ENCODE measurements at regions not wholly inside any gene's neighbourhood (a gene's known extent, or its start where the extent isn't known, plus 50 kb on each side); places are given as distances from the start of the nearest gene placed in this dataset.
"Not testable (repeated sequence)": the region's sequence is repeated elsewhere in the genome, so short reads cannot be mapped to it uniquely, and the experiment has no call there.

DNA sequence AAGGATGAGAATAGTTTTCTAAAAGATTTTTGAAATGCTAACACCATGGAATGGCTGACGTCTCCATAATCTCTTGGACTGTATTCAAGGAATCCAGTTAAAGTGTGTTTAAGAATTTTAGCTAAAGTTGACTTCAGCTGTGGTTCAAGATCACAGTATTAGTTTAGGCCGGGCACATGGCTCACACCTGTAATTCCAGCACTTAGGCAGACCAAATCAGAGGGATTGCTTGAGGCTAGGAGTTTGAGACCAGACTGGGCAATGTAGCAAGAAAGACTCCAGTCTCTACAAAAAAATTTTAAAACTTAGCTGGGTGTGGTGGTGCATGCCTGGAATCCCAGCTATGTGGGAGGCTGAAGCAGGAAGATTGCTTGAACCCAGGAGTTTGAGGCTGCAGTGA lies 68.2 kb downstream of the RFPL4B start:
- Histone ChIP-seq H3K36me3 (no peaks in the 10 kb centered on the region), H3K9me3 (no peaks in the 10 kb centered on the region), H3K27me3 (no peaks in the 10 kb centered on the region), H3K27ac (no peak overlapping the region), H3K4me1 (no peaks in the 10 kb centered on the region), H3K4me3 (no peak overlapping the region)
- WGBS, 2 donors = 55 to 57% methylated on average over 2 of the region's 2 CpGs
- ATAC-seq (ENCODE audit: low FRiP score in 2 of 2) (no peak), DNase-seq (no peak)
- no peak for TF ChIP-seq POLR2AphosphoS5 (IDR thresholded peaks at IDR 0.05)
- no peak for TF ChIP-seq EP300 (IDR thresholded peaks at IDR 0.05)
- no peak for TF ChIP-seq POLR2A (IDR thresholded peaks at IDR 0.05)
- TF ChIP-seq, protein P1, sequence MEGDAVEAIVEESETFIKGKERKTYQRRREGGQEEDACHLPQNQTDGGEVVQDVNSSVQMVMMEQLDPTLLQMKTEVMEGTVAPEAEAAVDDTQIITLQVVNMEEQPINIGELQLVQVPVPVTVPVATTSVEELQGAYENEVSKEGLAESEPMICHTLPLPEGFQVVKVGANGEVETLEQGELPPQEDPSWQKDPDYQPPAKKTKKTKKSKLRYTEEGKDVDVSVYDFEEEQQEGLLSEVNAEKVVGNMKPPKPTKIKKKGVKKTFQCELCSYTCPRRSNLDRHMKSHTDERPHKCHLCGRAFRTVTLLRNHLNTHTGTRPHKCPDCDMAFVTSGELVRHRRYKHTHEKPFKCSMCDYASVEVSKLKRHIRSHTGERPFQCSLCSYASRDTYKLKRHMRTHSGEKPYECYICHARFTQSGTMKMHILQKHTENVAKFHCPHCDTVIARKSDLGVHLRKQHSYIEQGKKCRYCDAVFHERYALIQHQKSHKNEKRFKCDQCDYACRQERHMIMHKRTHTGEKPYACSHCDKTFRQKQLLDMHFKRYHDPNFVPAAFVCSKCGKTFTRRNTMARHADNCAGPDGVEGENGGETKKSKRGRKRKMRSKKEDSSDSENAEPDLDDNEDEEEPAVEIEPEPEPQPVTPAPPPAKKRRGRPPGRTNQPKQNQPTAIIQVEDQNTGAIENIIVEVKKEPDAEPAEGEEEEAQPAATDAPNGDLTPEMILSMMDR (IDR thresholded peaks at IDR 0.05) = no peak

DNA sequence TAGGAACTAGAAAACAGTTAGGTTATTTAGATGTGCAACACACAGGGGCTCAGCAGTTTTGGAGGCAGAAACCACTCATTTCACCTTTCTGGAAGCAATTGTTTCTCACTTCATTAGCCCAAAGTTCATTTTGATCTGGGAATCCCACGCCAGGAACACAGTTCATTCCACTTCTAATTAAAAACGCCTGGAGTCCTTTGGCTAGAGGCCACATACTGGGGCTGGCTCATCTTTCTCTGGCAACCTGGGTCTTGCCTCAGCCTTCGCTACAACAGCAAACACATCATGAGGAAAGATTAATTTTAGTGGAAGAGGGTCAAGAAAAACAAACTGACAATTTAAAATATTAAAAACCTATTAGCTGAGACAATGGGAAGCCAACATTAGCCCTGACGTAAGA lies 69.7 kb downstream of the RFPL4B start:
- TF ChIP-seq POLR2AphosphoS5 (IDR thresholded peaks at IDR 0.05) (no peak), EP300 (IDR thresholded peaks at IDR 0.05) (no peak), POLR2A (IDR thresholded peaks at IDR 0.05) (no peak)
- TF ChIP-seq, protein P1 (IDR thresholded peaks at IDR 0.05) = no peak
- Histone ChIP-seq H3K4me1 (no peaks in the 10 kb centered on the region), H3K9me3 (no peaks in the 10 kb centered on the region), H3K36me3 (no peaks in the 10 kb centered on the region), H3K27me3 (no peaks in the 10 kb centered on the region), H3K27ac (no peak overlapping the region), H3K4me3 (no peak overlapping the region)
- 74 to 75% methylated on average over 4 of the region's 4 CpGs for whole genome bisulfite sequencing, 2 donors
- DNase-seq = no peak
- ATAC-seq (ENCODE audit: low FRiP score in 2 of 2) = no peak

DNA sequence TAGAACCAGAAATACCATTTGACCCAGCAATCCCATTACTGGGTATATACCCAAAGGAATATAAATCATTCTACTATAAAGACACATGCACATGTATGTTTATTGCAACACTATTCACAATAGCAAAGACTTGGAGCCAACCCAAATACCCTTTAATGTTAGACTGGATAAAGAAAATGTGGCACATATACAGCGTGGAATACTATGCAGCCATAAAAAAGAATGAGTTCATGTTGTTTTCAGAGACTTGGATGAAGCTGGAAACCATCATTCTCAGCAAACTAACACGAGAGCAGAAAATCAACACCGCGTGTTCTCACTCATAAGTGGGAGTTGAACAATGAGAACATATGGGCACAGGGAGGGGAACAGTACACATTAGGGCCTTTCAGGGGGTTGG lies 79.9 kb downstream of the RFPL4B start:
- H3K9me3 ChIP-seq; DNase-seq; H3K4me3 ChIP-seq; H3K27ac ChIP-seq; ATAC-seq (ENCODE audit: low FRiP score in 2 of 2); H3K27me3 ChIP-seq; H3K4me1 ChIP-seq; H3K36me3 ChIP-seq: not testable (repeated sequence)
- 90 to 96% methylated on average over 4 of the region's 4 CpGs for WGBS, 2 donors

DNA sequence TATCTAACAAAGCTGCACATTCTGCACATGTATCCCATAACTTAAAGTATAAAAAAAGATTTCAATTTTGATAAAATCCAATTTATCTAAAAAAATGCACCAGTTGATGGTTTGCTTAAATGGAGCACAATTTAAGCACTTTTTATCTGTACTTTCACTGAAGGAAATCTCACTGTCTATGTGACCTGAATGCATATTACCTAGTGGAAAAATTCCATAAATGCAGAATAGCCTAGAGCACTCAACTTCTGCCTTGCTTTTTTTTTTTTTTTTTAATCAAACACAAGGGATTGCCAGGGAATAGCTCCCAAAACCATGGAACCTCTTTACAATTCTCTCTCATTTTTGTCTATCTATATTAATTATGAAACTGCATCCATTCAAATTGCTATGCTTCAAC lies 80.4 kb downstream of the RFPL4B start:
- Histone ChIP-seq H3K4me1 (no peaks in the 10 kb centered on the region), H3K4me3 (no peak overlapping the region), H3K9me3 (no peaks in the 10 kb centered on the region), H3K36me3 (no peaks in the 10 kb centered on the region), H3K27ac (no peak overlapping the region), H3K27me3 (no peaks in the 10 kb centered on the region)
- TF ChIP-seq POLR2AphosphoS5 (IDR thresholded peaks at IDR 0.05) (no peak), POLR2A (IDR thresholded peaks at IDR 0.05) (no peak), EP300 (IDR thresholded peaks at IDR 0.05) (no peak)
- TF ChIP-seq, protein P1 (IDR thresholded peaks at IDR 0.05) = no peak
- DNase-seq = no peak
- ATAC-seq (ENCODE audit: low FRiP score in 2 of 2) = no peak

DNA sequence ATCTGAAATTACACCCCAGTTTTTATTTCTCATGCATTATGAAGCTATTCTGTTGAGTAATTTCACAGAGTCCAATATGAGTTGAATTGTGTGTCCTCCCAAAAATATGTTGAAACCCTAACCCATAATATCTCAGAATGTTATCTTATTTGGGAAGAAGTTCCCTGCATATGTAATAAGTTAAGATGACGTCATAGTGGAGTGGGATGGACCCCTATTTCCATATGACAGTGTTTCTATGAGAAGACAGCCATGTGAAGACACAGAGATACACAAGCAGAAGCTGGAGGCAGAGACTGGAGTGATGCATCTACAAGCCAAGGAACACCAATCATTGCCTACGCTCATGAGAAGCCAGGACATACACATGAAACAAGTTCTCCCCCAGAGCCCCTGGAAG lies 81.3 kb downstream of the RFPL4B start:
- H3K36me3 ChIP-seq = no peaks in the 10 kb centered on the region
- TF ChIP-seq POLR2AphosphoS5 (IDR thresholded peaks at IDR 0.05) = no peak
- 75 to 78% methylated on average over 2 of the region's 2 CpGs for WGBS, 2 donors
- H3K4me3 ChIP-seq = no peak overlapping the region
- H3K4me1 ChIP-seq = no peaks in the 10 kb centered on the region
- no peaks in the 10 kb centered on the region for H3K9me3 ChIP-seq
- DNase-seq (no peak), ATAC-seq (ENCODE audit: low FRiP score in 2 of 2) (no peak)
- H3K27ac ChIP-seq = no peak overlapping the region
- no peaks in the 10 kb centered on the region for H3K27me3 ChIP-seq

DNA sequence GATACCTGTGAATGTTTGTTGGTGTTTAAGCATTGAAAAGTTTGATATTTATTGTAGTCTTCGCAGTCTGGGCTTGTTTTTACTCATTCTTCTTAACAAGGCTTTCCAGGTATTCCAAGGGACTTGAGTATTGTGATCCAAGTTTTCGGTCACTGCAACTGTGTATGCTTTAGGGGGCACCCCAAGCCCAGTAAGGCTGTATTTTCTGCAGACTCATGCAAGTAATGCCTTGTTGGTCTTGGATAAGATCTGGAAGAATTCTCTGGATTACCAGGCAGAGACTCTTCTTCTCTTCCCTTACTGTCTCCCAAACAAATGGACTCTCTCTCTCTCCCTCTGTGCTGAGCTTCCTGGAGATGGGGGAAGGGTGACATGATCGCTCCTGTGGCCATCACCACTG lies 82.1 kb downstream of the RFPL4B start:
- 71 to 75% methylated on average over 3 of the region's 3 CpGs for WGBS, 2 donors
- H3K36me3 ChIP-seq = no peaks in the 10 kb centered on the region
- H3K27ac ChIP-seq = no peak overlapping the region

More for the DNA sequence above, 82.1 kb downstream of the RFPL4B start:
- ATAC-seq (ENCODE audit: low FRiP score in 2 of 2) = peak in 1 of 2 donors; percentile 10
- no peak for DNase-seq
- no peaks in the 10 kb centered on the region for H3K4me1 ChIP-seq
- no peaks in the 10 kb centered on the region for H3K27me3 ChIP-seq
- TF ChIP-seq POLR2AphosphoS5 (IDR thresholded peaks at IDR 0.05) (no peak), EP300 (IDR thresholded peaks at IDR 0.05) (no peak), POLR2A (IDR thresholded peaks at IDR 0.05) (no peak)
- TF ChIP-seq, protein P1 (IDR thresholded peaks at IDR 0.05) = no peak
- no peaks in the 10 kb centered on the region for H3K9me3 ChIP-seq
- H3K4me3 ChIP-seq = no peak overlapping the region
